Nephron progenitor cell (in vitro differentiated cells): ENCODE measurements at regions not wholly inside any gene's neighbourhood (a gene's known extent, or its start where the extent isn't known, plus 50 kb on each side); places are given as distances from the start of the nearest gene placed in this dataset.

Experiments used
- DNase-seq: peaks from one replicate; pipeline ENCODE4 v3.0.0; 2021
- H3K27ac Mint-ChIP-seq: 2 replicates; pipeline ENCODE4 v1.8.0; 2021; ENCODE audit warnings: mild to moderate bottlenecking, moderate library complexity, mixed read lengths
- H3K27me3 Mint-ChIP-seq: 2 replicates; pipeline ENCODE4 v1.8.0; 2021; ENCODE audit warnings: mild to moderate bottlenecking, low read depth, mixed read lengths; ENCODE audit not compliant: poor library complexity
- H3K36me3 Mint-ChIP-seq: 2 replicates; pipeline ENCODE4 v1.8.0; 2021; ENCODE audit warnings: low read depth, mixed read lengths
- H3K4me1 Mint-ChIP-seq: 2 replicates; pipeline ENCODE4 v1.8.0; 2021; ENCODE audit warnings: mixed read lengths
- H3K4me3 Mint-ChIP-seq: 2 replicates; pipeline ENCODE4 v1.8.0; 2021; ENCODE audit warnings: mild to moderate bottlenecking, moderate library complexity, mixed read lengths
- H3K9me3 Mint-ChIP-seq: 2 replicates; pipeline ENCODE4 v1.8.0; 2021; ENCODE audit warnings: mild to moderate bottlenecking, moderate library complexity, mixed read lengths
- CTCF ChIP-seq: fragments of 200-600 bp; sonication (generic); IDR thresholded peaks from 2 replicates; pipeline ENCODE4 v1.5.0; 2021; ENCODE audit warnings: antibody characterized with exemption

- DNase-seq = no peak
- no peaks in the 10 kb centered on the region for H3K36me3 Mint-ChIP-seq
- no peak for TF ChIP-seq CTCF
- peaks cover 44% of the 10 kb centered on the region for H3K4me1 Mint-ChIP-seq
- peaks cover 4% of the 10 kb centered on the region for H3K9me3 Mint-ChIP-seq
- no peak overlapping the region for H3K27ac Mint-ChIP-seq
- no peak overlapping the region for H3K4me3 Mint-ChIP-seq
- peaks cover 8% of the 10 kb centered on the region for H3K27me3 Mint-ChIP-seq
Observed at GRCh38 chr7:24372961-24373955, 89.3 kb downstream of the NPY start.

- peaks cover 15% of the 10 kb centered on the region for H3K9me3 Mint-ChIP-seq
- H3K4me3 Mint-ChIP-seq = no peak overlapping the region
- DNase-seq = no peak
- H3K4me1 Mint-ChIP-seq = peaks cover 34% of the 10 kb centered on the region
- peaks cover 8% of the 10 kb centered on the region for H3K27me3 Mint-ChIP-seq
- H3K27ac Mint-ChIP-seq = no peak overlapping the region
- H3K36me3 Mint-ChIP-seq = peaks cover 7% of the 10 kb centered on the region
- no peak for TF ChIP-seq CTCF
Observed at GRCh38 chr7:24378871-24379616, 95.1 kb downstream of the NPY start.

- DNase-seq = no peak
- Mint-ChIP-seq H3K4me1 (peaks cover 16% of the 10 kb centered on the region), H3K27me3 (peaks cover 9% of the 10 kb centered on the region), H3K4me3 (no peak overlapping the region), H3K9me3 (peaks cover 15% of the 10 kb centered on the region), H3K27ac (no peak overlapping the region), H3K36me3 (peaks cover 7% of the 10 kb centered on the region)
- TF ChIP-seq CTCF = peak; percentile 46
Observed at GRCh38 chr7:24381894-24382505, 98.0 kb downstream of the NPY start.

GRCh38 chr7:24383055-24383454 lies 99.1 kb downstream of the NPY start:
- no peak for TF ChIP-seq CTCF
- Mint-ChIP-seq H3K4me1 (peaks cover 5% of the 10 kb centered on the region), H3K27ac (no peak overlapping the region), H3K27me3 (peaks cover 12% of the 10 kb centered on the region), H3K36me3 (peaks cover 7% of the 10 kb centered on the region), H3K9me3 (peaks cover 15% of the 10 kb centered on the region), H3K4me3 (no peak overlapping the region)
- DNase-seq = no peak

GRCh38 chr7:24384362-24385030 lies 100.5 kb downstream of the NPY start:
- no peaks in the 10 kb centered on the region for H3K4me1 Mint-ChIP-seq
- no peak for TF ChIP-seq CTCF
- peaks cover 7% of the 10 kb centered on the region for H3K36me3 Mint-ChIP-seq
- peaks cover 12% of the 10 kb centered on the region for H3K27me3 Mint-ChIP-seq
- peaks cover 15% of the 10 kb centered on the region for H3K9me3 Mint-ChIP-seq
- no peak overlapping the region for H3K27ac Mint-ChIP-seq
- H3K4me3 Mint-ChIP-seq = no peak overlapping the region
- no peak for DNase-seq
